H1 (cell line): ENCODE measurements at regions not wholly inside any gene's neighbourhood (a gene's known extent, or its start where the extent isn't known, plus 50 kb on each side); places are given as distances from the start of the nearest gene placed in this dataset.

Experiments used
- CTCF ChIA-PET: fragments of 300-600 bp; sonication (Branson Sonifier 250); formaldehyde crosslinking; loops from one replicate; lab custom pipeline; 2021; ENCODE audit not compliant: partially characterized antibody; lab: Charles Lee
- POLR2A ChIA-PET: fragments of 300-600 bp; sonication (Branson Sonifier 250); formaldehyde crosslinking; loops from one replicate; lab custom pipeline; 2021; ENCODE audit warnings: inconsistent platforms; ENCODE audit not compliant: partially characterized antibody; lab: Charles Lee
- DNase-seq, 2 experiments: peaks; one replicate each; pipeline versions ENCODE4 v3.0.0 to v3.0.0-alpha.2; 2010 to 2022; ENCODE audit warnings: low spot score in 2 of 2, low read depth in 1 of 2, mixed read lengths in 1 of 2
- FAIRE-seq: peaks from 2 replicates; lab custom pipeline; 2011; peaks lifted over from hg19 to GRCh38; lab: Jason Lieb, UNC
- H2AFZ ChIP-seq: 2 replicates; pipeline ENCODE4 v1.8.1; 2012; ENCODE audit warnings: low read length, inconsistent platforms
- H2AK5ac ChIP-seq: 2 replicates; pipeline ENCODE4 v1.6.1; 2013; ENCODE audit warnings: low read depth, low read length
- H2BK120ac ChIP-seq: replicated peaks from 2 replicates; pipeline ENCODE3; 2013; ENCODE audit warnings: low read depth, low read length, inconsistent platforms
- H2BK12ac ChIP-seq: 2 replicates; pipeline ENCODE4 v1.6.1; 2013; ENCODE audit warnings: low read depth, low read length
- H2BK15ac ChIP-seq: 2 replicates; pipeline ENCODE4 v1.6.1; 2013; ENCODE audit warnings: low read length
- H2BK20ac ChIP-seq: 2 replicates; pipeline ENCODE4 v1.6.1; 2013; ENCODE audit warnings: low read length
- H2BK5ac ChIP-seq: 2 replicates; pipeline ENCODE4 v1.6.1; 2013; ENCODE audit warnings: low read depth, low read length
- H3K14ac ChIP-seq: 2 replicates; pipeline ENCODE4 v1.6.1; 2013; ENCODE audit warnings: inconsistent platforms; ENCODE audit not compliant: insufficient read length
- H3K18ac ChIP-seq: 2 replicates; pipeline ENCODE4 v1.6.1; 2013; ENCODE audit warnings: low read length; ENCODE audit errors: extremely low read depth
- H3K23ac ChIP-seq: 2 replicates; pipeline ENCODE4 v1.6.1; 2013; ENCODE audit warnings: inconsistent platforms; ENCODE audit not compliant: insufficient read length
- H3K23me2 ChIP-seq: 2 replicates; pipeline ENCODE4 v1.6.1; 2013; ENCODE audit warnings: low read depth, low read length
- H3K27ac ChIP-seq: 2 replicates; pipeline ENCODE4 v1.6.1; 2011; ENCODE audit warnings: low read depth, low read length, inconsistent platforms
- H3K27me3 ChIP-seq, 4 experiments: replicated peaks in 1 of 4; 1 replicate in 1 of 4; 2 replicates in 3 of 4; pipeline versions ENCODE4 v1.6.1 to v1.8.1; 2011 to 2013; ENCODE audit warnings: low read length in 3 of 4, mild to moderate bottlenecking in 3 of 4, inconsistent platforms in 2 of 4, mixed read lengths in 2 of 4, moderate library complexity in 1 of 4; ENCODE audit not compliant: control insufficient read depth in 3 of 4, insufficient read depth in 3 of 4; ENCODE audit errors: extremely low read depth in 1 of 4
- H3K36me3 ChIP-seq, 4 experiments: 2 replicates each; pipeline versions ENCODE4 v1.6.1 to v1.8.1; 2011 to 2013; ENCODE audit warnings: mild to moderate bottlenecking in 4 of 4, low read length in 3 of 4, moderate library complexity in 2 of 4, control low read depth in 1 of 4, inconsistent platforms in 1 of 4; ENCODE audit not compliant: insufficient read depth in 4 of 4, control insufficient read depth in 2 of 4
- H3K4ac ChIP-seq: replicated peaks from 2 replicates; pipeline ENCODE3; 2013; ENCODE audit warnings: low read length, low read depth, mixed read lengths, inconsistent platforms; ENCODE audit not compliant: insufficient read length
- H3K4me1 ChIP-seq, 4 experiments: replicated peaks in 1 of 4; 1 replicate in 1 of 4; 2 replicates in 3 of 4; pipeline versions ENCODE4 v1.6.1 to v1.8.1; 2011 to 2013; ENCODE audit warnings: low read length in 3 of 4, inconsistent platforms in 2 of 4, mixed read lengths in 1 of 4; ENCODE audit not compliant: insufficient read depth in 4 of 4, control insufficient read depth in 3 of 4
- H3K4me2 ChIP-seq, 2 experiments: 2 replicates each; pipeline versions ENCODE4 v1.6.1 to v1.8.1; 2011 to 2013; ENCODE audit warnings: low read depth in 2 of 2, low read length in 2 of 2, control low read depth in 1 of 2, inconsistent platforms in 1 of 2, mild to moderate bottlenecking in 1 of 2; ENCODE audit not compliant: insufficient read depth in 1 of 2
- H3K4me3 ChIP-seq, 4 experiments: fragments of 200-600, 300-600 bp in 1 of 4; sonication (generic), shearing (Covaris generic), sonication (Bioruptor Twin) in 1 of 4; 2 replicates each; pipeline versions ENCODE4 v1.5.1 to v1.8.1; 2011 to 2016; ENCODE audit warnings: low read length in 4 of 4, low read depth in 3 of 4, control low read depth in 2 of 4, inconsistent platforms in 2 of 4, mild to moderate bottlenecking in 2 of 4, mixed read lengths in 1 of 4, moderate library complexity in 1 of 4; ENCODE audit not compliant: insufficient read depth in 2 of 4; ENCODE audit errors: extremely low read depth in 1 of 4
- H3K56ac ChIP-seq: replicated peaks from 2 replicates; pipeline ENCODE3; 2013; ENCODE audit warnings: low read depth, mild to moderate bottlenecking, mixed read lengths, low read length, inconsistent platforms; ENCODE audit not compliant: insufficient read length
- H3K79me1 ChIP-seq: 2 replicates; pipeline ENCODE4 v1.6.1; 2013; ENCODE audit warnings: low read depth, low read length, control low read depth
- H3K79me2 ChIP-seq, 2 experiments: 2 replicates each; pipeline versions ENCODE4 v1.6.1 to v1.8.1; 2012 to 2013; ENCODE audit warnings: low read length in 2 of 2, mild to moderate bottlenecking in 2 of 2, inconsistent platforms in 1 of 2; ENCODE audit not compliant: insufficient read depth in 2 of 2, control insufficient read depth in 1 of 2
- H3K9ac ChIP-seq, 4 experiments: replicated peaks in 1 of 4; 1 replicate in 1 of 4; 2 replicates in 3 of 4; pipeline versions ENCODE4 v1.6.1 to v1.8.1; 2011 to 2013; ENCODE audit warnings: low read depth in 3 of 4, low read length in 3 of 4, control low read depth in 2 of 4, mild to moderate bottlenecking in 2 of 4, moderate library complexity in 2 of 4, inconsistent platforms in 1 of 4; ENCODE audit errors: extremely low read depth in 1 of 4
- H3K9me3 ChIP-seq, 2 experiments: 2 replicates each; pipeline versions ENCODE4 v1.6.1 to v1.8.1; 2012 to 2013; ENCODE audit warnings: mild to moderate bottlenecking in 2 of 2, moderate library complexity in 2 of 2, control low read depth in 1 of 2, inconsistent platforms in 1 of 2, low read depth in 1 of 2, low read length in 1 of 2, mixed read lengths in 1 of 2; ENCODE audit not compliant: insufficient read depth in 2 of 2
- H4K20me1 ChIP-seq, 2 experiments: replicated peaks in 1 of 2; 2 replicates each; pipeline versions ENCODE3 to v1.8.1; 2011 to 2013; ENCODE audit warnings: inconsistent platforms in 2 of 2, low read length in 2 of 2, mild to moderate bottlenecking in 1 of 2; ENCODE audit not compliant: insufficient read depth in 2 of 2, control insufficient read depth in 1 of 2
- H4K5ac ChIP-seq: 2 replicates; pipeline ENCODE4 v1.6.1; 2013; ENCODE audit warnings: low read length, low read depth, mixed read lengths, inconsistent platforms; ENCODE audit not compliant: insufficient read length
- H4K8ac ChIP-seq: 2 replicates; pipeline ENCODE4 v1.8.0; 2013; ENCODE audit warnings: mild to moderate bottlenecking, moderate library complexity, low read length, inconsistent platforms; ENCODE audit not compliant: insufficient read depth; ENCODE audit errors: extremely low read depth
- H4K91ac ChIP-seq: replicated peaks from 2 replicates; pipeline ENCODE3; 2013; ENCODE audit warnings: low read length, mixed read lengths, inconsistent platforms; ENCODE audit not compliant: insufficient read length
- EP300 ChIP-seq, 2 experiments: IDR thresholded peaks; 1 replicate in 1 of 2; 2 replicates in 1 of 2; pipeline ENCODE4 v1.6.1; 2011 to 2012; ENCODE audit warnings: low read depth in 2 of 2, low read length in 2 of 2, mild to moderate bottlenecking in 2 of 2, borderline replicate concordance in 1 of 2, inconsistent platforms in 1 of 2, moderate library complexity in 1 of 2
- EZH2 ChIP-seq: fragments of 200-600 bp; sonication (generic); IDR thresholded peaks from 2 replicates; pipeline ENCODE4 v1.7.1; 2012; ENCODE audit warnings: low read depth, mild to moderate bottlenecking, moderate library complexity, low read length, inconsistent platforms; ENCODE audit not compliant: severe bottlenecking
- KDM4A ChIP-seq: IDR thresholded peaks from one replicate; pipeline ENCODE4 v1.7.1; 2012; ENCODE audit warnings: low read depth, mild to moderate bottlenecking, moderate library complexity, low read length, inconsistent platforms; ENCODE audit not compliant: severe bottlenecking
- MAFK ChIP-seq: IDR thresholded peaks from 2 replicates; pipeline ENCODE4 v1.6.1; 2012; ENCODE audit warnings: low read depth, mild to moderate bottlenecking, improper control_type of control experiment, low read length
- MAX ChIP-seq: IDR thresholded peaks from 2 replicates; pipeline ENCODE4 v1.6.1; 2012; ENCODE audit warnings: inconsistent platforms
- NRF1 ChIP-seq: IDR thresholded peaks from 2 replicates; pipeline ENCODE4 v1.6.1; 2011; ENCODE audit warnings: mild to moderate bottlenecking, low read depth, low read length, improper control_type of control experiment
- POU5F1 ChIP-seq: IDR thresholded peaks from 2 replicates; pipeline ENCODE4 v1.6.1; 2011; ENCODE audit warnings: low read depth, mild to moderate bottlenecking, low read length, moderate library complexity
- RBBP5 ChIP-seq: IDR thresholded peaks from 2 replicates; pipeline ENCODE4 v1.7.1; 2012; ENCODE audit warnings: low read depth, mild to moderate bottlenecking, inconsistent platforms, low read length, moderate library complexity, borderline replicate concordance
- RFX5 ChIP-seq: IDR thresholded peaks from 2 replicates; pipeline ENCODE4 v1.6.1; 2011; ENCODE audit warnings: low read depth, low read length, improper control_type of control experiment, borderline replicate concordance
- RNF2 ChIP-seq: fragments of 200-900, 300-1000 bp; sonication (generic); IDR thresholded peaks from 2 replicates; pipeline ENCODE4 v1.7.1; 2016; ENCODE audit warnings: borderline replicate concordance, low read depth, mild to moderate bottlenecking, antibody characterized with exemption, low read length; ENCODE audit not compliant: poor library complexity, severe bottlenecking; ENCODE audit errors: missing control alignments
- SAP30 ChIP-seq: fragments of 300-600 bp; sonication (generic); IDR thresholded peaks from 2 replicates; pipeline ENCODE4 v1.7.1; 2012; ENCODE audit warnings: low read length, moderate library complexity, mild to moderate bottlenecking, inconsistent platforms; ENCODE audit not compliant: insufficient read depth, insufficient replicate concordance
- SIX5 ChIP-seq: IDR thresholded peaks from 2 replicates; pipeline ENCODE4 v1.6.1; 2011; ENCODE audit warnings: mild to moderate bottlenecking, low read depth, low read length
- SP2 ChIP-seq: IDR thresholded peaks from 2 replicates; pipeline ENCODE4 v1.6.1; 2012; ENCODE audit warnings: mild to moderate bottlenecking, low read length, inconsistent platforms
- WGBS, 2 experiments: shearing (Covaris generic) in 1 of 2; methylation state at CpG; one replicate each; pipeline versions ENCODE4 v1.1.6 to v1.1.7; 2013 to 2015; ENCODE audit warnings: low lambda C conversion rate in 2 of 2, mixed read lengths in 2 of 2, inconsistent platforms in 1 of 2, low coverage in 1 of 2, missing lambda C conversion rate in 1 of 2; ENCODE audit not compliant: insufficient replicate concordance in 2 of 2, insufficient coverage in 1 of 2, insufficient read length in 1 of 2; ENCODE audit errors: extremely low coverage in 1 of 2, missing lambda C conversion rate in 1 of 2; 5-methylcytosine and 5-hydroxymethylcytosine counted together

DNA sequence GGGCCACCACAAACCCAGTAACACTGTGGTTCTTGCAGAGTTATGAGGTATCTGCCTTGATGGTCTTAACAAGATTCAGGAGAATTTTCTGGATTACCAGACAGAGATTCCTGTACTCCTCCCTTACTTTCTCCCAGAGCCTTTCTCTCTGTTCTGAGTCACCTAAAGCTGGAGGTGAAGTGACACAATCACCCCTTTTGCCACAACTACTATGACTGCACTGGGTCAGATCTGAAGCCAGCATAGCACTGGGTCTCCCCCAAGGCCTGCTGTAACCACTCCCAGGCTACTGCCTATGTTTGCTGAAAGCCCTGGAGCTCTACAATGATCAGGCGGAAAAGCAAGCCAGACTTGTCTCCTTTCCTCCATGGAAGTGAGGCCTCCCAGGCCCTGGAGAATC lies 156.7 kb upstream of the NEGR1 start:
- Histone ChIP-seq H3K18ac (no peak overlapping the region), H2BK15ac (no peak overlapping the region), H3K4me1 (no peaks in the 10 kb centered on the region), H3K9me3 (no peaks in the 10 kb centered on the region), H4K5ac (no peak overlapping the region), H3K23ac (no peak overlapping the region), H3K9ac (no peak overlapping the region), H3K27me3 (no peaks in the 10 kb centered on the region), H3K4me3 (no peak overlapping the region), H2AFZ (no peak overlapping the region), H3K4me2 (no peak overlapping the region), H2BK120ac (no peak overlapping the region), H3K14ac (no peak overlapping the region), H2AK5ac (no peak overlapping the region), H4K20me1 (no peaks in the 10 kb centered on the region), H3K23me2 (no peaks in the 10 kb centered on the region), H3K79me2 (no peaks in the 10 kb centered on the region), H3K4ac (no peak overlapping the region), H3K79me1 (no peaks in the 10 kb centered on the region), H4K91ac (no peak overlapping the region), H2BK12ac (no peak overlapping the region), H2BK5ac (no peak overlapping the region), H3K27ac (no peak overlapping the region), H3K56ac (no peak overlapping the region), H2BK20ac (no peak overlapping the region), H3K36me3 (no peaks in the 10 kb centered on the region), H4K8ac (no peak overlapping the region)
- ChIA-PET POLR2A (no interaction called here), CTCF (interaction anchor here (1.7 kb wide), 1 partner anchor 12 kb away, joined by 3 read pairs; no protein-coding TSS in a partner anchor)
- DNase-seq (no peak), FAIRE-seq (no peak)
- WGBS, 2 experiments, result 91% methylated on average over 1 of the region's 1 CpG; no CpG with 5 or more reads in 1 of the 2 experiments
- TF ChIP-seq NRF1, result no peak
- TF ChIP-seq RBBP5, result no peak
- TF ChIP-seq POU5F1, result no peak
- TF ChIP-seq SP2, result no peak
- TF ChIP-seq SIX5, result no peak
- TF ChIP-seq KDM4A, result no peak
- no peak for TF ChIP-seq EP300 (IDR thresholded peaks at IDR 0.05; ENCODE audit: borderline replicate concordance in 1 of 2, low read depth in 2 of 2, low read length in 2 of 2)
- no peak for TF ChIP-seq RNF2
- TF ChIP-seq SAP30, result no peak
- TF ChIP-seq MAX, result no peak
- no peak for TF ChIP-seq MAFK
- no peak for TF ChIP-seq EZH2
- TF ChIP-seq RFX5, result no peak
